ENCODE measurements at regions not wholly inside any gene's neighbourhood (a gene's known extent, or its start where the extent isn't known, plus 50 kb on each side); places are given as distances from the start of the nearest gene placed in this dataset.

DNA sequence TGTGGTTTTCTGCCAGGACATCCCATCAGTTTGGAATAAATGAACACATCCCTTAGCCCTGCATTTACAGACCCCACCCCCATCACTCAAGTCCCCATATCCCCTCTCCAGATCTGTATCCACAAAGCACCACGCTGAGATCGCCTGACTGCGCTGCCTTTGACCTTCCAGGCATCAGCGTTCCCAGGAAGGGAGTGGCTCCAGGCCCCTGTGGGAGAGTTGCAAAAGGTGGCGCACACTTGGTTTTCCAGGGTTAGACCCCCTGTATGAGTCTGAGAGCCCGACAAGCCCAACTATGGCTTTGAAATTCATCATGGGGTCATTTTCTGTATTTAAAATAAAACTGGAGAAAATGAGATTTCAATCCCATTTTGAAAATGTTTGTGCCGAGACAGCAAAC is 137.0 kb upstream of the ZNF236 start:
- TF ChIP-seq, protein P1, sequence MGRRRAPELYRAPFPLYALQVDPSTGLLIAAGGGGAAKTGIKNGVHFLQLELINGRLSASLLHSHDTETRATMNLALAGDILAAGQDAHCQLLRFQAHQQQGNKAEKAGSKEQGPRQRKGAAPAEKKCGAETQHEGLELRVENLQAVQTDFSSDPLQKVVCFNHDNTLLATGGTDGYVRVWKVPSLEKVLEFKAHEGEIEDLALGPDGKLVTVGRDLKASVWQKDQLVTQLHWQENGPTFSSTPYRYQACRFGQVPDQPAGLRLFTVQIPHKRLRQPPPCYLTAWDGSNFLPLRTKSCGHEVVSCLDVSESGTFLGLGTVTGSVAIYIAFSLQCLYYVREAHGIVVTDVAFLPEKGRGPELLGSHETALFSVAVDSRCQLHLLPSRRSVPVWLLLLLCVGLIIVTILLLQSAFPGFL (CRISPR knock-in tag; IDR thresholded peaks at IDR 0.05; ENCODE audit: borderline replicate concordance), result no peak
- no peak for TF ChIP-seq ZNF232 (CRISPR knock-in tag; IDR thresholded peaks at IDR 0.05)
- TF ChIP-seq, protein P2, sequence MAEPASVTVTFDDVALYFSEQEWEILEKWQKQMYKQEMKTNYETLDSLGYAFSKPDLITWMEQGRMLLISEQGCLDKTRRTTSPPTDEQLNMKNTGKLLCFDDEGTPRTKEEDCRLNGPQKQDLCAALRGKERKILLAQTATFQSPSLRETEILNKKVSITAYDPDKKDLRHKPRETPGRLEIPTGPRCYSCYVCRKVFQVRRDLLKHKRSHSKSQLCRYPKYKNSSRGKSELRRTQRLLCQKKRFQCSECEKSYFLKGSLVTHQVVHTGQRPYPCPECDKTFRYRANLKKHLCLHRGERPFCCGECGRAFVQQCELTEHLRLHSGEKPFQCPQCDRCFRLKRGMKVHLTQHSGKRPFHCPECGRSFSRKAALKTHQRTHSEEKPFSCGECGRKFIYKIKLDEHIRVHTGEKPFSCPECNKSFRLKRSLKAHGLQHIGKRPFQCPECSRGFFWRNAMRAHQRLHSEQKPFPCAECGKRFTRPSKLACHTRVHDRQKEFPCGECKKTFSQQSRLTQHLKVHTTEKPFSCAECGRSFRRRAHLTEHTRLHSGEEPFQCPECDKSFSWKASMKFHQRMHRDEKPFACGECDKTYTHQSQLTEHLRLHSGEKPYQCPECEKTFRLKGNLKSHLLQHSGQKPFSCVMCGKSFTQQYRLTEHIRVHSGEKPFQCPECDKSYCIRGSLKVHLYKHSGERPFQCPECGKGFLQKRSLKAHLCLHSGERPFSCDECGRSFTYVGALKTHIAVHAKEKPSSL (CRISPR knock-in tag; conservative IDR thresholded peaks at IDR 0.05), result no peak
- TF ChIP-seq, protein P3, sequence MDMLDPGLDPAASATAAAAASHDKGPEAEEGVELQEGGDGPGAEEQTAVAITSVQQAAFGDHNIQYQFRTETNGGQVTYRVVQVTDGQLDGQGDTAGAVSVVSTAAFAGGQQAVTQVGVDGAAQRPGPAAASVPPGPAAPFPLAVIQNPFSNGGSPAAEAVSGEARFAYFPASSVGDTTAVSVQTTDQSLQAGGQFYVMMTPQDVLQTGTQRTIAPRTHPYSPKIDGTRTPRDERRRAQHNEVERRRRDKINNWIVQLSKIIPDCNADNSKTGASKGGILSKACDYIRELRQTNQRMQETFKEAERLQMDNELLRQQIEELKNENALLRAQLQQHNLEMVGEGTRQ (CRISPR knock-in tag; IDR thresholded peaks at IDR 0.05), result no peak
- TF ChIP-seq ATF6 (CRISPR knock-in tag; IDR thresholded peaks at IDR 0.05), result no peak
- TF ChIP-seq TP53 (CRISPR knock-in tag; IDR thresholded peaks at IDR 0.05), result no peak
- no peak for TF ChIP-seq NR2C2 (CRISPR knock-in tag; IDR thresholded peaks at IDR 0.05)
- TF ChIP-seq GABPB1 (CRISPR knock-in tag; IDR thresholded peaks at IDR 0.05), result no peak
- TF ChIP-seq CBFB (CRISPR knock-in tag; IDR thresholded peaks at IDR 0.05; ENCODE audit: low read depth), result no peak
- TF ChIP-seq MXD4 (CRISPR knock-in tag; IDR thresholded peaks at IDR 0.05; ENCODE audit: borderline replicate concordance), result no peak
- TF ChIP-seq, protein P4, sequence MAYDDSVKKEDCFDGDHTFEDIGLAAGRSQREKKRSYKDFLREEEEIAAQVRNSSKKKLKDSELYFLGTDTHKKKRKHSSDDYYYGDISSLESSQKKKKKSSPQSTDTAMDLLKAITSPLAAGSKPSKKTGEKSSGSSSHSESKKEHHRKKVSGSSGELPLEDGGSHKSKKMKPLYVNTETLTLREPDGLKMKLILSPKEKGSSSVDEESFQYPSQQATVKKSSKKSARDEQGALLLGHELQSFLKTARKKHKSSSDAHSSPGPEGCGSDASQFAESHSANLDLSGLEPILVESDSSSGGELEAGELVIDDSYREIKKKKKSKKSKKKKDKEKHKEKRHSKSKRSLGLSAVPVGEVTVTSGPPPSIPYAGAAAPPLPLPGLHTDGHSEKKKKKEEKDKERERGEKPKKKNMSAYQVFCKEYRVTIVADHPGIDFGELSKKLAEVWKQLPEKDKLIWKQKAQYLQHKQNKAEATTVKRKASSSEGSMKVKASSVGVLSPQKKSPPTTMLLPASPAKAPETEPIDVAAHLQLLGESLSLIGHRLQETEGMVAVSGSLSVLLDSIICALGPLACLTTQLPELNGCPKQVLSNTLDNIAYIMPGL (CRISPR knock-in tag; IDR thresholded peaks at IDR 0.05), result no peak
- no peak for TF ChIP-seq ZNF423 (CRISPR knock-in tag; IDR thresholded peaks at IDR 0.05)
- TF ChIP-seq ESRRA (CRISPR knock-in tag; IDR thresholded peaks at IDR 0.05; ENCODE audit: borderline replicate concordance), result no peak
- no peaks in the 10 kb centered on the region for H3K27me3 Mint-ChIP-seq (ENCODE audit: low read depth)
- ChIA-PET POLR2A (no interaction called here), CTCF (interaction anchor here (0.6 to 3.5 kb wide), 3 partner anchors 27 to 434 kb away, joined by 3 to 32 read pairs (median 14); no protein-coding TSS in a partner anchor)
- no peak for ATAC-seq
- no peak overlapping the region for H3K27ac Mint-ChIP-seq
- peaks cover 19% of the 10 kb centered on the region for H3K4me1 Mint-ChIP-seq
- no peak overlapping the region for H3K4me3 Mint-ChIP-seq
- H3K36me3 Mint-ChIP-seq, result peaks cover 1% of the 10 kb centered on the region; the same call in 1 of the 2 replicates
- DNase-seq (ENCODE audit: low spot score), result no peak
- H3K9me3 Mint-ChIP-seq, result no peaks in the 10 kb centered on the region

- peaks cover 4% of the 10 kb centered on the region for H3K9me3 Mint-ChIP-seq
- DNase-seq (ENCODE audit: low spot score) (no peak), ATAC-seq (no peak)
- ChIA-PET CTCF (interaction anchor here (3.5 kb wide), 1 partner anchor 26 kb away, joined by 32 read pairs; no protein-coding TSS in a partner anchor), POLR2A (no interaction called here)
- H3K4me3 Mint-ChIP-seq, result no peak overlapping the region
- H3K27ac Mint-ChIP-seq, result no peak overlapping the region
- peaks cover 23% of the 10 kb centered on the region for H3K4me1 Mint-ChIP-seq
- peaks cover 7% of the 10 kb centered on the region for H3K36me3 Mint-ChIP-seq
- TF ChIP-seq ZNF138 (CRISPR knock-in tag; conservative IDR thresholded peaks at IDR 0.05) (no peak), ATF6 (CRISPR knock-in tag; IDR thresholded peaks at IDR 0.05) (no peak), ESRRA (CRISPR knock-in tag; IDR thresholded peaks at IDR 0.05; ENCODE audit: borderline replicate concordance) (no peak), MAX (CRISPR knock-in tag; IDR thresholded peaks at IDR 0.05) (no peak)
- TF ChIP-seq, protein P5, sequence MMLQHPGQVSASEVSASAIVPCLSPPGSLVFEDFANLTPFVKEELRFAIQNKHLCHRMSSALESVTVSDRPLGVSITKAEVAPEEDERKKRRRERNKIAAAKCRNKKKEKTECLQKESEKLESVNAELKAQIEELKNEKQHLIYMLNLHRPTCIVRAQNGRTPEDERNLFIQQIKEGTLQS (CRISPR knock-in tag; conservative IDR thresholded peaks at IDR 0.05), result no peak
- TF ChIP-seq, protein P6, sequence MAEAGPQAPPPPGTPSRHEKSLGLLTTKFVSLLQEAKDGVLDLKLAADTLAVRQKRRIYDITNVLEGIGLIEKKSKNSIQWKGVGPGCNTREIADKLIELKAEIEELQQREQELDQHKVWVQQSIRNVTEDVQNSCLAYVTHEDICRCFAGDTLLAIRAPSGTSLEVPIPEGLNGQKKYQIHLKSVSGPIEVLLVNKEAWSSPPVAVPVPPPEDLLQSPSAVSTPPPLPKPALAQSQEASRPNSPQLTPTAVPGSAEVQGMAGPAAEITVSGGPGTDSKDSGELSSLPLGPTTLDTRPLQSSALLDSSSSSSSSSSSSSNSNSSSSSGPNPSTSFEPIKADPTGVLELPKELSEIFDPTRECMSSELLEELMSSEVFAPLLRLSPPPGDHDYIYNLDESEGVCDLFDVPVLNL (CRISPR knock-in tag; IDR thresholded peaks at IDR 0.05; ENCODE audit: borderline replicate concordance, low read depth), result no peak
- TF ChIP-seq, protein P7, sequence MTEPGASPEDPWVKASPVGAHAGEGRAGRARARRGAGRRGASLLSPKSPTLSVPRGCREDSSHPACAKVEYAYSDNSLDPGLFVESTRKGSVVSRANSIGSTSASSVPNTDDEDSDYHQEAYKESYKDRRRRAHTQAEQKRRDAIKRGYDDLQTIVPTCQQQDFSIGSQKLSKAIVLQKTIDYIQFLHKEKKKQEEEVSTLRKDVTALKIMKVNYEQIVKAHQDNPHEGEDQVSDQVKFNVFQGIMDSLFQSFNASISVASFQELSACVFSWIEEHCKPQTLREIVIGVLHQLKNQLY (CRISPR knock-in tag; IDR thresholded peaks at IDR 0.05), result no peak
- no peaks in the 10 kb centered on the region for H3K27me3 Mint-ChIP-seq (ENCODE audit: low read depth)
These were observed 138.1 kb upstream of the ZNF236 start for GRCh38 chr18:76684265-76684664.
